H1 (cell line): ENCODE measurements at regions not wholly inside any gene's neighbourhood (a gene's known extent, or its start where the extent isn't known, plus 50 kb on each side); places are given as distances from the start of the nearest gene placed in this dataset.

Experiments used
- CHD7 ChIP-seq: fragments of 300-600 bp; sonication (generic); IDR thresholded peaks from 2 replicates; pipeline ENCODE4 v1.7.1; 2012; ENCODE audit warnings: low read length, moderate library complexity, mild to moderate bottlenecking, inconsistent platforms; ENCODE audit not compliant: insufficient replicate concordance
- CREB1 ChIP-seq: IDR thresholded peaks from 2 replicates; pipeline ENCODE4 v1.6.1; 2012; ENCODE audit warnings: inconsistent platforms
- CTCF ChIP-seq, 3 experiments: IDR thresholded peaks; 1 replicate in 2 of 3; 2 replicates in 1 of 3; pipeline versions ENCODE4 v1.5.1 to v1.6.1; 2011; ENCODE audit warnings: low read length in 3 of 3, mild to moderate bottlenecking in 3 of 3, inconsistent platforms in 2 of 3, low read depth in 1 of 3, moderate library complexity in 1 of 3; ENCODE audit not compliant: insufficient read depth in 1 of 3; ENCODE audit errors: control extremely low read depth in 1 of 3
- JUN ChIP-seq: IDR thresholded peaks from 2 replicates; pipeline ENCODE4 v1.6.1; 2011; ENCODE audit warnings: low read depth, mild to moderate bottlenecking, improper control_type of control experiment, low read length
- KDM5A ChIP-seq: fragments of 200-600 bp; IDR thresholded peaks from 2 replicates; pipeline ENCODE4 v1.7.1; 2012; ENCODE audit warnings: mild to moderate bottlenecking, low read length, inconsistent platforms, mixed read lengths
- SP4 ChIP-seq: IDR thresholded peaks from 2 replicates; pipeline ENCODE4 v1.6.1; 2012; ENCODE audit warnings: low read length, inconsistent platforms
- TAF7 ChIP-seq: optimal IDR thresholded peaks from 2 replicates; pipeline ENCODE3; 2011; ENCODE audit warnings: low read depth, mild to moderate bottlenecking, inconsistent platforms, low read length, moderate library complexity, borderline replicate concordance
- TF ChIP-seq, protein P1 (sequence below): IDR thresholded peaks from 2 replicates; pipeline ENCODE4 v1.6.1; 2012; ENCODE audit warnings: low read length, inconsistent platforms

DNA sequence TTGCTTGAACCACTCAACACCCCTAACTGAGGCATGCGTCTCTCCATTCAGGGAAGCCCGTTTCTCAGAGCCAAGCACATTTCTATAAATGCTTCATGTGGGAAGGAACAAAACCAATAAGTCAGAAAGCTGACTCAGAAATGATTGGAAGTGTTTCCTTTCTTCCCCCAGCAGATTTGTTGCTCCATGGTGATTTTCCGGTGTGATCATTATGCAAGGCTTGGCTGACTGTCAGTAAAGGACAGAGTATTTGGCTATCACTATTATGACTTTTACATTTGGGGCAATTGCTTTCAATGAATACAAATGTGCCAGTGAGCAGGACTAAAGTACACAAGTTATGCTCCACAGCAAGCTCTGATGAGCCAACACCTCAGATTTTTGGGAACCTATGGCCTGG lies 53.3 kb upstream of the ZC3H11B start (continued):
- TF ChIP-seq CHD7 (no peak), CREB1 (no peak), SP4 (no peak), KDM5A (no peak), JUN (no peak), CTCF (IDR thresholded peaks at IDR 0.05; ENCODE audit: control extremely low read depth in 1 of 3, insufficient read depth in 1 of 3, low read depth in 1 of 3, low read length in 3 of 3) (no peak), TAF7 (no peak)
- TF ChIP-seq, protein P1, sequence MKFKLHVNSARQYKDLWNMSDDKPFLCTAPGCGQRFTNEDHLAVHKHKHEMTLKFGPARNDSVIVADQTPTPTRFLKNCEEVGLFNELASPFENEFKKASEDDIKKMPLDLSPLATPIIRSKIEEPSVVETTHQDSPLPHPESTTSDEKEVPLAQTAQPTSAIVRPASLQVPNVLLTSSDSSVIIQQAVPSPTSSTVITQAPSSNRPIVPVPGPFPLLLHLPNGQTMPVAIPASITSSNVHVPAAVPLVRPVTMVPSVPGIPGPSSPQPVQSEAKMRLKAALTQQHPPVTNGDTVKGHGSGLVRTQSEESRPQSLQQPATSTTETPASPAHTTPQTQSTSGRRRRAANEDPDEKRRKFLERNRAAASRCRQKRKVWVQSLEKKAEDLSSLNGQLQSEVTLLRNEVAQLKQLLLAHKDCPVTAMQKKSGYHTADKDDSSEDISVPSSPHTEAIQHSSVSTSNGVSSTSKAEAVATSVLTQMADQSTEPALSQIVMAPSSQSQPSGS: no peak
